GM12873 (cell line): ENCODE measurements at regions not wholly inside any gene's neighbourhood (a gene's known extent, or its start where the extent isn't known, plus 50 kb on each side); places are given as distances from the start of the nearest gene placed in this dataset.

Experiments
- TF ChIP-seq, protein P1 (sequence below): IDR thresholded peaks from 2 replicates; pipeline ENCODE4 v1.5.1; 2012; ENCODE audit warnings: low read depth, mild to moderate bottlenecking, moderate library complexity, low read length, control low read depth; ENCODE audit not compliant: insufficient read depth; ENCODE audit errors: missing control alignments

DNA sequence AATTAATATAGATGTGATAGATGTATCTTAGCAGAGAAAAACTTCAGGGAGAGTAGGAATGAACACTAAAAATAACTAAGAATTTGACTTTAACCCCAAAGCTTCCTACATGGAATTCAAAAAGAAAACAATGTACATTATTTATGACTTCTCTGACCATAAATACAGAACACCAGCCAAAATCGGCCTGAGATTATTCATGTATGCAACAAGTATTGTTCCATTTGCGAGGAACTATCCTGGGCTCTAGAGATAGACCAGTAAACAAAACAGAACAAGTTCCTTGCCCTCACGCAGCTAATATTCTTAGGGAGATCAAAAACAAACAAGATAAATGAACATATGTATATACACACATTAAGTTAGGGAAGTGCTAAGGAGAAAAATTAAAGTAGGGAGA lies 432.3 kb upstream of the SOX5 start:
- TF ChIP-seq, protein P1, sequence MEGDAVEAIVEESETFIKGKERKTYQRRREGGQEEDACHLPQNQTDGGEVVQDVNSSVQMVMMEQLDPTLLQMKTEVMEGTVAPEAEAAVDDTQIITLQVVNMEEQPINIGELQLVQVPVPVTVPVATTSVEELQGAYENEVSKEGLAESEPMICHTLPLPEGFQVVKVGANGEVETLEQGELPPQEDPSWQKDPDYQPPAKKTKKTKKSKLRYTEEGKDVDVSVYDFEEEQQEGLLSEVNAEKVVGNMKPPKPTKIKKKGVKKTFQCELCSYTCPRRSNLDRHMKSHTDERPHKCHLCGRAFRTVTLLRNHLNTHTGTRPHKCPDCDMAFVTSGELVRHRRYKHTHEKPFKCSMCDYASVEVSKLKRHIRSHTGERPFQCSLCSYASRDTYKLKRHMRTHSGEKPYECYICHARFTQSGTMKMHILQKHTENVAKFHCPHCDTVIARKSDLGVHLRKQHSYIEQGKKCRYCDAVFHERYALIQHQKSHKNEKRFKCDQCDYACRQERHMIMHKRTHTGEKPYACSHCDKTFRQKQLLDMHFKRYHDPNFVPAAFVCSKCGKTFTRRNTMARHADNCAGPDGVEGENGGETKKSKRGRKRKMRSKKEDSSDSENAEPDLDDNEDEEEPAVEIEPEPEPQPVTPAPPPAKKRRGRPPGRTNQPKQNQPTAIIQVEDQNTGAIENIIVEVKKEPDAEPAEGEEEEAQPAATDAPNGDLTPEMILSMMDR: no peak

DNA sequence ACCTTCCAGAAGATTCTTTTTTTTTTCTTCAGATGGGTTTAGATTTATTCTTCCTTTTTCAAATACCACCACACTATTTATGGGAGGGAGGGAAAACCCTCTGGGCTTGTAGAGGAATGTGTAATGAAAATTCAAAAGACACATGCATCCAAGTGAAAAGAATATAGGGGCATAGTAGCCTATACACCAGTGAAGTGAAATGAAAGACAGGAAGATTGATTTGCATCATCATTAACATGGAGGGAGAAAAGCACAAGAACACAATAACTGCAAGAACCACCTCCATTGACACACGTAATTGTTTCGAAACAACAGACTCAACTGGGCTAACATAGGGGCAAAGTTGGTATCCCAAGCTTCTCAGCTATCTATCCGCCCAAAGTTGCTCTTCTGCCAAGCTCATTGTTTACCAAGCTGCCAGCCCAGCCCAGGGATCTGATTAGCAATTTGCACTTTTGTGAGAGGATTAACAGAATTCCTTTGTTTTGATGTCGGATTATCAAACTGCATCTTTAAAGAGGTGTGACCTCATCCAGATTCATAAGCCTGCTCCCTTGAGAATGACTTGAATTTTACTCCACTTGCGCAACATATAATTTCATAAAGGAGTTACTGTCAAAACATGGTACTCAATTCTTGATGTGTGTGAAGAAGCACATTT lies 430.5 kb upstream of the SOX5 start:
- TF ChIP-seq, protein P1: no peak

DNA sequence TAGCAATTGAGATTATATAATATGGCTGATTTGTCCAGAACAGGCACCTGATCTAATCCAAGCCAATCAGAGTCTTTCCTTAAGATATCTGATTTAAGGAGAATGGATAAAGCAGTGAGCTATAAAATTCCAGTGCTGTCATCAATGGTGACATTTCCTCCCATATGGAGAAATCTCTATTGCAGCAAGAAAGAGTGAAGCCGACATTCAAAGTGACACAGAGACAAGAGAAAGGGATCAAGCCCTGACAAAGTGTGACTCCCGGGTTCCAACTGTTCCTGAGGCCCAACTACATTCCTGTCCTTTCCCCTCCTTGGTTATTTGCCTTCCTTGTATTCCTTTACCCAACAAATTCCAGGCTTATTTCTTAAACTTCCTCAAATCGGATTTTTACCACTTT lies 430.0 kb upstream of the SOX5 start:
- TF ChIP-seq, protein P1: no peak

DNA sequence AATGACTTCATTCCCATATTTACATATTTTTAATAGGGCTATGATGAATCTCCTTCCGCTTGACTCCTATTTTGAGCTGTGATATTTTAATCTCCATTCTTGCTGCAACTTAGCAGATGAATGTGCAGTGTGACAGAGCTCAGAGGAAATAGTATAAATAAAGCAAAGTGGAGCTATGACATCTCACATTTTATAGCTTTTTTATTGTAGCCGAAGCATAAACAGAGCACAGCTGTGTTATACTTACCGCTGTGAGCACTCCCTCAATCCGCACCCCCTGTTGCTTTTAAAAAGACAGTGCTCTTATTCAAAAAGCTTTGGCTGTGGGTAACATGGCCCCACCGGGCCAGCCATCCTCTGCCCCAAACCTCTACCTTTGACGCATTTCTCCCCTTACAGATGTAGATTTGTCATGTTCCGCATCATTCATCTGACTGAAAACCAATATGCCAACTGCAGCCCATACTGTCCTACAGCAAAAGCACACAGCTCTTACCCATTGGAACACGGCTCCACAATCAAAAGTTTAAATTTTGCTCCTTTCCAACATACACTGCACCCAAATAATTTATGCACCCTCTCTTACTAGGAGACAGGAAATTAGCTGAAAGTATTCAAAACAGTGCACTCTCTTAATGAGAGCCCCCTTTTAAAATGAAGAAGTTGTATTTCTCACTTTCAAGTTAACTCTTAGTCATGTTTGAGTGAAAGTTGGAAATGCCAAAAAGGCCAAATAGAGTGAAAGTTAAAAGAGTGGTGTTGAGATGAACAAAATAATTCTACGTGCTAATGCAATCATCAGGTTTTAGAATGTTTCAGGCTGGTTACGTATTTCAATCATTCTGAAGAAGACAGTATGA lies 429.3 kb upstream of the SOX5 start:
- TF ChIP-seq, protein P1: no peak

DNA sequence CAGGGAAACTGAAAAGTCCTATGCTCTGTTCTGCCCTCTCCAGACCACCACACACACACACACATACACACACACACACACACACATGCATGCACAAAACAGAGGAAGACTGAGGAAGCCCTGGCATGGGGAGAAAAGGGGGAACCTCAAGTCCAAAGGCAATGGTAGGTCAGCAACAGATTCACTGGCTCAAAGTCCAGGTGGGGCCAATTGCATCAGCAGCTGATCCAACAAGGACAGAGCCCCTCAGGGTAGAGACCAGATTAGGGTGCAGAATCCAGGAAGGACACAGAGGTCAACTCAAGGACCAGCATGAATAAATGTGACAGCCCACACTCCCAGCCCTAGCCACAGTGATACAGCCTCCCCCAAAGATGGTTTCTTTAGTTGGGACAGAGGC lies 425.0 kb upstream of the SOX5 start:
- TF ChIP-seq, protein P1: no peak

DNA sequence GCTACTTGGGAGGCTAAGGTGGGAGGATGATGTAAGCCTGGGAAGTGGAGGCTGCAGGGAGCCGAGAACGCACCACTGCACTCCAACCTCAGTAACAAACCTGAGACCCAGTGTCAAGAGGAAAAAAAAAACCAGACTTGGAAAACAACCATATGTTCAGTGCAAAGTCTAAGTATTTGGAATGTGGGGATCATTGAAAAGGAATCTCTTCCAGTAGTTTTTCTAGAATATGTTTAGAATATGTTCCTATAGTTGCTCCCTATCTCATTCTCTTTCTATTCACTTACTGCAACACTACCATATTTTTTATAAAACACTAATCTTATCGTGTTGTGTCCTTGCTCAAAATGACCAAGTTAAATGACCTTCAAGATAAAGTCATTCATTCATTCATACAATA lies 423.5 kb upstream of the SOX5 start:
- TF ChIP-seq, protein P1: no peak

DNA sequence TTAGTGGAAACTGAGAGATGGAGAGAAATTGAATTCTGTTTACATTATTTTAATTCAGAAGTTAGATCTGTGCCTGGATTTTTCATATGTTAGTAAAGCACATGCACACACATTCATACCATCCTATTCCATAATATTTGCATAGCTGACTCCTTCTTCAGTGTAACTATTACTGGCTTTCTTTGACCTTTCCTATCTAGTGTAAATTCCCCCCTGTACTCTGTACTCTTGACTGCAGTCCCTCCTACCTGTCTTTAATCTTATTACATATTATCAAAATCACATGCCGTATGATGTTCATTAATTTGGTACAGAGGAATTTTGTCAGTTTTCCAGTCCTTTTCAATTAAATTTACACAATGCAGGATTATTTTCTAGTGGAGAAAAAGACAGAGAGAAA lies 417.0 kb upstream of the SOX5 start:
- TF ChIP-seq, protein P1: no peak
